ENCODE measurements at regions not wholly inside any gene's neighbourhood (a gene's known extent, or its start where the extent isn't known, plus 50 kb on each side); places are given as distances from the start of the nearest gene placed in this dataset.

- no peak overlapping the region for H3K27ac ChIP-seq
- TF ChIP-seq CTCF (conservative IDR thresholded peaks at IDR 0.05) (no peak), ZFX (IDR thresholded peaks at IDR 0.05) (no peak)
Measured at GRCh38 chr21:15993951-15994350, 264.2 kb downstream of the USP25 start.

- TF ChIP-seq ZFX (IDR thresholded peaks at IDR 0.05), result no peak
- no peak for TF ChIP-seq CTCF (conservative IDR thresholded peaks at IDR 0.05)
- H3K27ac ChIP-seq, result no peak overlapping the region
Measured at GRCh38 chr21:15999741-16000140, 270.0 kb downstream of the USP25 start.

- H3K27ac ChIP-seq, result peak overlapping the region; percentile 27
- TF ChIP-seq ZFX (IDR thresholded peaks at IDR 0.05), result no peak
- TF ChIP-seq CTCF (conservative IDR thresholded peaks at IDR 0.05), result peak; percentile 92
Measured at GRCh38 chr21:16002874-16003466, 273.2 kb downstream of the USP25 start.

GRCh38 chr21:16004086-16004485 is 274.3 kb downstream of the USP25 start:
- no peak overlapping the region for H3K27ac ChIP-seq
- TF ChIP-seq ZFX (IDR thresholded peaks at IDR 0.05) (no peak), CTCF (conservative IDR thresholded peaks at IDR 0.05) (no peak)

- H3K27ac ChIP-seq, result no peak overlapping the region; the same call in 1 of the 2 replicates
- no peak for TF ChIP-seq ZFX (IDR thresholded peaks at IDR 0.05)
- no peak for TF ChIP-seq CTCF (conservative IDR thresholded peaks at IDR 0.05)
Measured at GRCh38 chr21:16004523-16004922, 274.7 kb downstream of the USP25 start.

- no peak for TF ChIP-seq ZFX (IDR thresholded peaks at IDR 0.05)
- TF ChIP-seq CTCF (conservative IDR thresholded peaks at IDR 0.05), result peak; percentile 16; the same call in 1 of the 2 replicates
- H3K27ac ChIP-seq, result no peak overlapping the region
Measured at GRCh38 chr21:16005996-16006395, 276.2 kb downstream of the USP25 start.

GRCh38 chr21:16007943-16008342 is 278.2 kb downstream of the USP25 start:
- no peak overlapping the region for H3K27ac ChIP-seq
- no peak for TF ChIP-seq ZFX (IDR thresholded peaks at IDR 0.05)
- no peak for TF ChIP-seq CTCF (conservative IDR thresholded peaks at IDR 0.05)

Measured in C4-2B (cell line).